Lower lobe of right lung (tissue), 2 donors: ENCODE measurements at regions not wholly inside any gene's neighbourhood (a gene's known extent, or its start where the extent isn't known, plus 50 kb on each side); places are given as distances from the start of the nearest gene placed in this dataset.

Source experiments
- ATAC-seq, 2 donors: fragments of 200-7000 bp; cut with Tn5 transposase; one replicate each; pipeline ENCODE4 v1.9.1; 2020 to 2022; ENCODE audit warnings: mild to moderate bottlenecking in 2 of 2, moderate library complexity in 2 of 2
- DNase-seq: peaks from one replicate; pipeline ENCODE4 v3.0.0-alpha.2; 2020
- H3K27ac ChIP-seq: fragments of 200-600 bp; one replicate; pipeline ENCODE4 v1.8.0; 2022
- H3K27me3 ChIP-seq: fragments of 200-600 bp; one replicate; pipeline ENCODE4 v1.8.0; 2022; ENCODE audit warnings: low read depth
- H3K36me3 ChIP-seq: fragments of 200-600 bp; one replicate; pipeline ENCODE4 v1.8.0; 2022; ENCODE audit warnings: mild to moderate bottlenecking
- H3K4me1 ChIP-seq: fragments of 200-600 bp; one replicate; pipeline ENCODE4 v1.8.0; 2022
- H3K4me3 ChIP-seq: fragments of 200-600 bp; one replicate; pipeline ENCODE4 v1.8.0; 2022; ENCODE audit warnings: mild to moderate bottlenecking
- H3K9me3 ChIP-seq: fragments of 200-600 bp; one replicate; pipeline ENCODE4 v1.8.0; 2022
- intact Hi-C: fragments of 100-400 bp; cut with DNase I; formaldehyde crosslinking; loops from one replicate; pipeline ENCODE4 v1.11.0; 2022
- TF ChIP-seq, protein P1 (sequence below): fragments of 200-600 bp; IDR thresholded peaks from one replicate; pipeline ENCODE4 v1.8.0; 2022; ENCODE audit warnings: antibody characterized with exemption, mild to moderate bottlenecking
- donor health status: DM: no; HTN: yes; CAD: no; lungs with severe emphysema.

DNA sequence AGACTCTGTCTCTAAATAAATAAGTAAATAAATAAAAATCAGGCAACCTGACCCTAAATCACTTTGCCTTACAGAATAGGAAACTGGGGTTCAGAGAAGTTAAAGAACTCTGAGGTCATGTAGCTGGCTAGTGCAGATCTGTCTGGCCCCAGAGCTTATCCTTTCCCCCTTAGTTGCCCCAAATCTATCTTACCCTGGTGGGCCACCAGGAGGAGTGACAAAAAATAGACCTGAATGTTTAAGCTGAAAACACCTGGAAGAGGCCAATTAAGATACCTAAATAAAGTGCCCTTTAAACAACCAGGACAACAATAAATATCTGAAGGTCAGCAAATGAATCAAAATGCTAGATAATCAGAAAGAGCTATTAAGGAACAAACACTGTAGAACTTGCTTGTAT, 59.7 kb downstream of the TEX35 start:
- ATAC-seq = no peak
- H3K9me3 ChIP-seq = no peaks in the 10 kb centered on the region
- H3K4me3 ChIP-seq = no peak overlapping the region
- no peak for DNase-seq
- H3K27me3 ChIP-seq = no peaks in the 10 kb centered on the region
- H3K36me3 ChIP-seq = no peaks in the 10 kb centered on the region
- TF ChIP-seq, protein P1, sequence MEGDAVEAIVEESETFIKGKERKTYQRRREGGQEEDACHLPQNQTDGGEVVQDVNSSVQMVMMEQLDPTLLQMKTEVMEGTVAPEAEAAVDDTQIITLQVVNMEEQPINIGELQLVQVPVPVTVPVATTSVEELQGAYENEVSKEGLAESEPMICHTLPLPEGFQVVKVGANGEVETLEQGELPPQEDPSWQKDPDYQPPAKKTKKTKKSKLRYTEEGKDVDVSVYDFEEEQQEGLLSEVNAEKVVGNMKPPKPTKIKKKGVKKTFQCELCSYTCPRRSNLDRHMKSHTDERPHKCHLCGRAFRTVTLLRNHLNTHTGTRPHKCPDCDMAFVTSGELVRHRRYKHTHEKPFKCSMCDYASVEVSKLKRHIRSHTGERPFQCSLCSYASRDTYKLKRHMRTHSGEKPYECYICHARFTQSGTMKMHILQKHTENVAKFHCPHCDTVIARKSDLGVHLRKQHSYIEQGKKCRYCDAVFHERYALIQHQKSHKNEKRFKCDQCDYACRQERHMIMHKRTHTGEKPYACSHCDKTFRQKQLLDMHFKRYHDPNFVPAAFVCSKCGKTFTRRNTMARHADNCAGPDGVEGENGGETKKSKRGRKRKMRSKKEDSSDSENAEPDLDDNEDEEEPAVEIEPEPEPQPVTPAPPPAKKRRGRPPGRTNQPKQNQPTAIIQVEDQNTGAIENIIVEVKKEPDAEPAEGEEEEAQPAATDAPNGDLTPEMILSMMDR = no peak
- no peaks in the 10 kb centered on the region for H3K4me1 ChIP-seq
- no peak overlapping the region for H3K27ac ChIP-seq
- intact Hi-C loops = no loop called here

DNA sequence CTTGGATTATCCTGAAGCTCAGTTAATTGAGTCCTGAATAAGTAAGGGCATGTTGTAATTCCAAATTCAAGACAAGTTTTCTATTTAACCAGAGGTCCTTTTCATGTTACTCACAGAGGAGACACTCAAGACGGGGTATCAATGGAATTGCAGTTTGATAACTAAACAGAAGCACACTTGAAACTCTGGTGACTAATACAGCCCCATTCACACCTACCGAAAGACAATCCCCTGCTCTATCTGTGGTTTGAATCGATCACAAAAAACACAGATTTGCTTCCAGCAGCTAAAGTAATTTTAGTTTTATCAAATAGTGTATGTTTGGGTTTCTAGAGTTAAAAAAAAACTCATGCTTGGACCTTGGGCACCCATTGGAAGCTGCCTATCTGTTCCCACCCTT, 60.4 kb downstream of the TEX35 start:
- intact Hi-C loops = no loop called here
- TF ChIP-seq, protein P1 = no peak

DNA sequence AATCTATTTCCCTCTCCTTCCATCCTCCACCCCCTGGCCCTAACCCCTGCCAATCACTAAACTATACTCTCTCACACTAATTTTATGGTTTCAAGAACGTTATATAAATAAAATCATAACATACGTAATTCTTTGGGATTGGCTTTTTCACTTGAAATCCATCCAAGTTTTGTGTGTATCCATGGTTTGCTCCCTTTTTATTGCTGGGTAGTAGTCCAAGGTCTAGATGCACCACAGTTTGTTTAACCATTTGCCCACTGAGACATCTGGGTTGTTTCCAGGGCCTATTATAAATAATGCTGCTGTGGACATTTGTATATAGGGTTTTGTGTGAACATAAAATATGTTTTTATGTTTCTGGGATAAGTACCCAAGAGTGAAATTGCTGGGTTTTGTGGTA, 61.4 kb downstream of the TEX35 start:
- no peak overlapping the region for H3K4me3 ChIP-seq
- no peaks in the 10 kb centered on the region for H3K9me3 ChIP-seq
- TF ChIP-seq, protein P1 = no peak
- H3K27me3 ChIP-seq = no peaks in the 10 kb centered on the region
- no peaks in the 10 kb centered on the region for H3K36me3 ChIP-seq
- intact Hi-C loops = no loop called here
- H3K4me1 ChIP-seq = no peaks in the 10 kb centered on the region
- no peak overlapping the region for H3K27ac ChIP-seq
- ATAC-seq = no peak
- DNase-seq = no peak

More for the DNA sequence above, 60.4 kb downstream of the TEX35 start:
- no peak overlapping the region for H3K4me3 ChIP-seq
- ATAC-seq (no peak), DNase-seq (no peak)
- no peaks in the 10 kb centered on the region for H3K27me3 ChIP-seq
- no peaks in the 10 kb centered on the region for H3K36me3 ChIP-seq
- H3K4me1 ChIP-seq = no peaks in the 10 kb centered on the region
- no peak overlapping the region for H3K27ac ChIP-seq
- no peaks in the 10 kb centered on the region for H3K9me3 ChIP-seq

DNA sequence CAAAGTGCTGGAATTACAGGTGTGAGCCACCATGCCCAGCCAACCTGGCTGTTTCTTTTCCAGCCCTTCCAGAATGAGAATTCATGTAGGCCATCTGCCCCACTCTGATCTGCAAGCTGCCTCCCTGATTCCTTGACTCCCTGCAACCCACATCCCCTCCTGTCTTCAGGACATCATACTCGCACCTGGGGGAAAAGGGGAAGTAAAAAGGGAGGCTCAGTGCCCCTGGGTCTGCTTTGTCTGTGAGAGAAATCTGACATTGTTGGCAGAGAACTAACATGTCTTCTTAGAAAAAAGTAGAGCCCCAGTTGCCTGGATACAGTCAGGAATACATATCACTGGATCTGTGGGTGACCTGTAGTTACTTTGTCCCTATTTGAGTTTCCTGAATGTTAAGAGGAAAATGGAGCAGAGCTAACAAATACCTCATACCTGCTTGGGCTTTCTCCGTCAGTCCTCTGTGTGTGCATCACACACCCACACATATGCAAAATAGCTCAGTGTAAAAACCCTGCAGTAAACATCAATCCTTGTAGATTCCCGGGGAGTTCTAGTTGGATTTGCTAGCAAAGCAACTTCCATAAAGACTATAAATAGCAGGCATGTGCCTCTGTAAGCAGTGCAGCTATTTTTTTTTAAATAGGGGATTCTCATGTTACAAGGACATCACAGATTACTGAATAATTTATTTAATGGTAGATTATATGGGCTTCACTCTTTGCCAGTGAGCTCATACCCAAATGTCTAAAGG, 62.9 kb downstream of the TEX35 start:
- no peaks in the 10 kb centered on the region for H3K27me3 ChIP-seq
- DNase-seq (no peak), ATAC-seq (no peak)
- no peaks in the 10 kb centered on the region for H3K36me3 ChIP-seq
- H3K4me1 ChIP-seq = no peaks in the 10 kb centered on the region
- no peak overlapping the region for H3K27ac ChIP-seq
- TF ChIP-seq, protein P1 = no peak
- no peaks in the 10 kb centered on the region for H3K9me3 ChIP-seq
- intact Hi-C loops = no loop called here
- H3K4me3 ChIP-seq = no peak overlapping the region

DNA sequence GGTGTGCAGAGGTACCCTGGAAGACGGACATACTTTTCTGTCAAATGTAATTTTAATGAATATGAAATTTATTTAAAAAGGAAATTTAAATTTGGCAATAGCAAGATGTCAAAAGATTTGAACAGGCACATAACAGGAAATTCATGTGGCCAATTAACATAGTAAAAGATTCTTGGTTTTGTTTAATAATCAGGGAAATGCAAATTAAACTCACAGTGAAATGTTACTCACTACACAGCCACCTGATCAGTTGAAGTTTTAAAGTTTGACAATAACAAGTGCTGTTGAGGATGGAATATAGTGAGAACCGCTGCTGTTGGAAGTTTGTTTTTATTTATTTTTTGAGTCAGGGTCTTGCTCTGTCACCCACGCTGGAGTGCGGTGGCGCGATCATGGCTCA, 63.9 kb downstream of the TEX35 start:
- H3K36me3 ChIP-seq = no peaks in the 10 kb centered on the region
- H3K4me1 ChIP-seq = no peaks in the 10 kb centered on the region
- intact Hi-C loops = no loop called here
- no peak overlapping the region for H3K4me3 ChIP-seq
- H3K27me3 ChIP-seq = no peaks in the 10 kb centered on the region
- no peak overlapping the region for H3K27ac ChIP-seq
- TF ChIP-seq, protein P1 = no peak
- no peak for ATAC-seq
- DNase-seq = no peak
- H3K9me3 ChIP-seq = no peaks in the 10 kb centered on the region
